Kidney tubule cell (primary cell): ENCODE measurements at regions not wholly inside any gene's neighbourhood (a gene's known extent, or its start where the extent isn't known, plus 50 kb on each side); places are given as distances from the start of the nearest gene placed in this dataset.
A peak's percentile ranks its signal among the peaks of the same experiment; 100 is the strongest.
"Not testable (repeated sequence)": the region's sequence is repeated elsewhere in the genome, so short reads cannot be mapped to it uniquely, and the experiment has no call there.

Experiments used
- DNase-seq: peaks from one replicate; pipeline ENCODE4 v3.0.0-alpha.2; 2018; ENCODE audit warnings: low spot score

- DNase-seq: no peak
These were observed 51.3 kb upstream of the SUB1 start for GRCh38 chr5:32534041-32534440.

GRCh38 chr5:32531885-32532520 is 53.4 kb upstream of the SUB1 start:
- peak; percentile 80 for DNase-seq

- not testable (repeated sequence) for DNase-seq
These were observed 58.0 kb upstream of the SUB1 start for GRCh38 chr5:32527321-32527720.

- DNase-seq: no peak
These were observed 58.5 kb upstream of the SUB1 start for GRCh38 chr5:32526810-32527209.

GRCh38 chr5:32523625-32524024 is 61.7 kb upstream of the SUB1 start:
- no peak for DNase-seq

- no peak for DNase-seq
These were observed 62.8 kb upstream of the SUB1 start for GRCh38 chr5:32522429-32523143.

GRCh38 chr5:32521481-32521880 is 63.9 kb upstream of the SUB1 start:
- DNase-seq: no peak

- DNase-seq: no peak
These were observed 64.4 kb upstream of the SUB1 start for GRCh38 chr5:32520972-32521371.

GRCh38 chr5:32520356-32520755 is 65.0 kb upstream of the SUB1 start:
- no peak for DNase-seq

GRCh38 chr5:32519508-32519907 is 65.8 kb upstream of the SUB1 start:
- no peak for DNase-seq

- no peak for DNase-seq
These were observed 70.3 kb upstream of the ZFR start for GRCh38 chr5:32514806-32515205.

GRCh38 chr5:32512926-32513325 is 68.4 kb upstream of the ZFR start:
- no peak for DNase-seq

- peak; percentile 33 for DNase-seq
These were observed 67.3 kb upstream of the ZFR start for GRCh38 chr5:32511776-32512374.

- DNase-seq: no peak
These were observed 66.3 kb upstream of the ZFR start for GRCh38 chr5:32510860-32511259.

GRCh38 chr5:32508806-32509805 is 64.6 kb upstream of the ZFR start:
- DNase-seq: no peak

- peak; percentile 78 for DNase-seq
These were observed 63.3 kb upstream of the ZFR start for GRCh38 chr5:32507738-32508434.

- DNase-seq: peak; percentile 28
These were observed 62.3 kb upstream of the ZFR start for GRCh38 chr5:32506799-32507198.

- no peak for DNase-seq
These were observed 61.7 kb upstream of the ZFR start for GRCh38 chr5:32506201-32506661.

GRCh38 chr5:32505756-32506155 is 61.2 kb upstream of the ZFR start:
- no peak for DNase-seq

- DNase-seq: no peak
These were observed 60.6 kb upstream of the ZFR start for GRCh38 chr5:32504989-32505596.
